ENCODE measurements at regions not wholly inside any gene's neighbourhood (a gene's known extent, or its start where the extent isn't known, plus 50 kb on each side); places are given as distances from the start of the nearest gene placed in this dataset.
"Not testable (repeated sequence)": the region's sequence is repeated elsewhere in the genome, so short reads cannot be mapped to it uniquely, and the experiment has no call there.

- no peak for DNase-seq
Observed at GRCh38 chr6:164051427-164051826, 636.9 kb downstream of the QKI start.

GRCh38 chr6:164049517-164049988 is 635.0 kb downstream of the QKI start:
- no peak for DNase-seq

DNA sequence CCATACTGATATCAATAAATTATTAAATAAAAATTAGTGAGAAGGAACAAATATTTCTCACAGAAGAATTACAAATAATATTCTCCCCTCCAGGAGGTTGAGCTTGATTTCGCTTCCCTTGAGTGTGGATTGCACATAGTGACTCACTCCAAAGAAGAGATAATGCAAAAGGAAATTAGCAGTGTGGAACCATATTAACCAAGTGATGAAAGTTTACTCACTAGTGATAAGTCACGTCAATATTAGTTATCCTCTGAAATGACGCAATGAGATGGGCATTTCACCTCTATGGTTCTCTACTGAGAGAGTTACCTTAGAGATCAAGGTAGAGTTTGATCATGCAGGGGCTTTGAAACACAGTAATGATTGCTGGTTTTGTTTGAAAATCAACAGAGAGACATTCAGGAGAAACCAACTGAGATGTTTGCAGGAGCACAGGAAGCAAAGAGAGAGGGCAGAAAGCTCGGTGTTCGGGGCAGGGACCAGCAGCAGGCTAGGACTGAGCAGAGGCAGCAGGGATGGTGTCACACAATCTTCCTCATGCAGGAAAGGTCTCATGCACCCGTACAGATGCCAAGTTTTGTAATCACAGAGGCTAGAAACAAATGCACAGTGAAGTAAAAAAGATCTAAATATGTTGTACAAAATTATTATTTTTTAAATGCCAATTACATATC is 634.5 kb downstream of the QKI start:
- no peak for DNase-seq

DNA sequence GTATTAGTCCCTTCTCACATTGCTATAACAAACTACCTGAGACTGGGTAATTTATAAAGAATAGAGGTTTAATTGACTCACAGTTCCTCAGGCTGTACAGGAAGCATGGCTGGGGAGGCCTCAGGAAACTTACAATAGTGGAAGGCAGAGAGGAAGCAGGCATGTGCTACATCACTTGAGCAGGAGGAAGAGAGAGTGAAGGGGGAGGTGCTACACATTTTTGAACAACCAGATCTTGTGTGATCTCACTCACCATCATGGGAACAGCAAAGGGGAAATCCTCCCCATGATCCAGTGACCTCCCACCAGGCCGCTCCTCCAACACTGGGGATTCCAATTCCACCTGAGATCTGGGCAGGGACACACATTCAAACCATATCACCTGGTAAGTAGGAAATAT is 630.6 kb downstream of the QKI start:
- DNase-seq: no peak

DNA sequence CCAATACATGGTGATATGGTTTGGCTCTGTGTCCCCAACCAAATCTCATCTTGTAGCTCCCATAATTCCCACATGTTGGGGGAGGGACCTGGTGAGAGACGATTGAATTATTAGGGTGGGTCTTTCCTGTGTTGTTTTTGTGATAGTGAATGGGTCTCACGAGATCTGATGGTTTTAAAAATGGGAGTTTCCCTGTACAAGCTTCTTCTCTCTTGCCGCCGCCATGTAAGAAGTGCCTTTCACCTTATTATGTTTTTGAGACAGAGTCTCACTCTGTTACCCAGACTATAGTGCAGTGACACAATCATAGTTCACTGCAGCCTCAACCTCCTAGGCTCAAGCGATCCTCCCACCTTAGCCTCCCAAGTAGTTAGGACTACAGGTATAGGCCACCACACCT is 629.1 kb downstream of the QKI start:
- not testable (repeated sequence) for DNase-seq

DNA sequence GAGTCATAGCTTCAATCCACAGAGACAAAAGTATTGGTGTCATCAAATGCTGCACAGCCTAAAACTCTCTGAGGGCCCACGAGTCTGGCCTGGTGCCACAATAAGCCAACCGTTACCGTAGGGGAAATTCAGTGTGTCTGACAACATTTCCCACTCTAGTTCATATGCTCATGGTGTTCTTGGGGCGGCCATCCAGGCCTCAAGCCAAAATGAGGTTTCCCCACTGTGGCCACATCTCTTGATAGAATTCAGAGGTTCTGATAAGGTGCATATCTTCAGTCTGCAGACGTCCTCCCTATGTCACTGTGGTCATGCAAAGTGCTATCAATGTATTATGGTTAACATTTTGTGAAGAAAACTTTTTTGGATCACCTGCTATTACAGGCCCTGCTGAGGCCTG is 627.7 kb downstream of the QKI start:
- DNase-seq: no peak

GRCh38 chr6:164040994-164041393 is 626.5 kb downstream of the QKI start:
- DNase-seq: no peak

- peak; percentile 59 for DNase-seq
Observed at GRCh38 chr6:164039954-164040375, 625.4 kb downstream of the QKI start.

- no peak for DNase-seq
Observed at GRCh38 chr6:164037171-164037870, 622.8 kb downstream of the QKI start.

DNA sequence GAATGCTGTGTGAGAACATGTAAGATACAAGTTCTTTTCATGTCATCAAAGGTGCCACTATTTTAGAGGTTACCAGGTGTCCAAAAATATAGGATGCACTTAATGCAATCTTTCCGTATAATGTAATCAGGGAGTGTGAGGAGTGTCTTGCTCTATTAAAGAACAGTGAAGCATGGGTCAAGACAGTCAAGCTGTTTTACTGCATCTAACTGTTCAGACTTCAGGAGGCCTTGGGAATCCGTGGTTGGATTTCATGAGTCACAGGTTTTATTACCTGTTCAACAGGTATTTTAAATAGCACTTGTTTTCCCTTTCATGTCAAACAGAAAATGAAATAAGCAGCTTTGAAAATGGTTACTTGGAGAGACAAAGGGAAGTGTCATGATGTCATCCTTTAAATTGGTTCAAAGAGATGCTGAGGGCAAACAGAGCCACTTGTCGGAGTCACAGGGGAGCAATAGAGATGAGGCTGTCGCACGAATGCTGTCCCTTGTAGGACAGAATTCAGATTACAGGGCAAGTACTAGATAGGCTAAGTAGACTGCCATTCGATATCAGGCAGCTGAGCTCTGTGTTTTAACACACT is 621.5 kb downstream of the QKI start:
- no peak for DNase-seq

DNA sequence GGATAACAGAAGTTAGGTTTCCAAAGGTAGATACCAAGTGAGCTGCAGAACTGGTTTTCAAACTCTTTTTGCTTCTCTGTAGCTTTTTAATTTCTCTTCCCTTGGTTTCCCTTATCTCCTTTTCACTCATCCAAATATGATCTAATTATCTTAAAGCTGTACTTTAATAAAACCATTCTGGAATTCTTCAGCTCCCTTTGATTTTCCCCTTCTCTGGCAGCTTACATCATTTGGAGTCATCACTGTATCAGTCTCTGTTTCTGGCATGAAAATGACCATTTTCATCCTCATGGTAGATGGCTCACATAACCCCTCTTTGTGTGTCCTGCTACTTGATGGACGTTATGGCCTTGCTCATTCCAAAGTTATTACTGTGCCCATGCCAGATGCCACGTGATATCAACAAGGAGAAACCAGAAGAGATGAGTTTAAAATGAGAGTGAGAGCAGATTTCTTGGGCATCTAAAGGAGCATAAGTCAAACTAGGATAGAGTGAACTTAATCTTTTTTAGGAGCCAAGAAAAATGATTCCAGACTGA is 620.2 kb downstream of the QKI start:
- DNase-seq: no peak

DNA sequence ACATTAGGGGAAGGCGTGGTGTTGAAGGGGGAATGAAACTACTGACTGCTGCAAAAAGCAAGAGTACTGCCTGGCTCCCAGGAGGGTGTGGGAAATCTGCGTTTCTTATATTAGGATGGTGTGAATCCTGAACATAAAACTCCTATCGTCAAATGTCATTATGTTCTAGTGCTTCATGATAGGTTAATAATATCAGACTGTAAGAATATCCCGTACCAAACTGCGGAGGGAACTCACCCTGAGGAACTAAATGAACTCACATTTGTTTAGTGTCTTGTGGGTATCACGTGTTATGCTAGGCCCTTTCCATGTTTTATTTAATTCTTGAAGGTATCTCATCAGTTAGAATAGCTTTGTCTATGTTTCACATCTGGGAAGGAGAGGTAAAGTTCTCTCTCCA is 610.7 kb downstream of the QKI start:
- DNase-seq: no peak

DNA sequence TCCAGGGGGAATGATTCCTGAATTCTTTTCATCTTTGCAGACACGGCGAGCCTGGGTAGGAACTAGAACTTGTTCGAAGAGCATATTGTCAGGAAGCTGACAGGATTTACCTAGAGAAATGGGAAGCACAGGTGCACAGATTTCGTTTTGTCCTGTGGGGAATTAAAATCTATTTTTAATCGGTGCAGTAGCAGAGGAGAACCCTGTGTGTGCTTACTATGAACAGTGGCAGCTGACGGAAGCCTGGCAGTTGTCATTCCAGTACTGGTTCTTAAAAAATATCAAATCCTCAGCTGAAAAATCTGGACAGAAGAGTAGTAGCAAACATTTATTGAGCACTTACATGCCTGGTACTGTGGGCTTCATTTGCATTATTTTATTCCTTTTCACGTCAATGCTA is 609.0 kb downstream of the QKI start:
- DNase-seq: no peak

GRCh38 chr6:164022632-164023031 is 608.1 kb downstream of the QKI start:
- no peak for DNase-seq

GRCh38 chr6:164021589-164022250 is 607.2 kb downstream of the QKI start:
- no peak for DNase-seq

DNA sequence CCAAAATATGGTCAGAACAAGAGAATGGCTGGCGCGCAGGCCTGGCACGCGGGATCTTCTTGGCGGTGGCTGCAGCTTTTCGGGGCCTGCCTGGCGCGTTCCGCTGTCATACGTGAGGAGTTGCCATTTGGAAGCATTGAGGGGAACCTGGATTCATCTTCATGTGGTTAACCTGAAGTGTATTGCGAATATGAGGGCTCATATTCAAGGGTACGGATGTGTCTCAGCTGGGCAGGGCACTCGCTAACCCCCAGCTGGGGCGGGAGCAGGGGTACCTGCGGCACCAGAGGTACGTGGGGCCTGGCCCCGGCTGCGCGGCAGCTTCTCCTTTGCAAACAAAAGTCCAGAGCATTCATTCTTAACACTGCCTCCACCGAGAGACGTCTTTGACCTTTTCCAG is 605.6 kb downstream of the QKI start:
- no peak for DNase-seq

GRCh38 chr6:164018133-164018532 is 603.6 kb downstream of the QKI start:
- DNase-seq: no peak

DNA sequence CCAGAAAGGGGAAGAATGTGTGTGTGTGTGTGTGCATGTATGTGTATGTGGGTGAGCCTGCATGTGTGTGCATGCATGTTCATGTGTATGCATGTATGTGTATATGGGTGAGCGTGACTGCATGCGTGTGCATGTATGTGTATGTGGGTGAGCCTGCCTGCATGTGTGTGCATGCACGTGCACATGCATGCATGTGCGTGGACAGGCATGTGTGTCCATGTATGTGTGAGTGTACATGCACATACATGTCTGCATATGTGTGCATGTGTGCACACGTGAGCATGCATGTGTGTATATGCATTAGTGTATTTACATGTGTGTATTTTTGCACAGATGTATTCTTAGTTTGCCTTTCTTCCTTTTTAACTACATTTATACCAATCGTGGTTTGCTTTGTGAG is 601.5 kb downstream of the QKI start:
- no peak for DNase-seq

- DNase-seq: no peak
Observed at GRCh38 chr6:164015088-164015484, 600.6 kb downstream of the QKI start.

- no peak for DNase-seq
Observed at GRCh38 chr6:164014346-164015087, 600.0 kb downstream of the QKI start.

GRCh38 chr6:164013480-164014208 is 599.1 kb downstream of the QKI start:
- DNase-seq: no peak

GRCh38 chr6:164011321-164011720 is 596.8 kb downstream of the QKI start:
- no peak for DNase-seq

Measured in central memory CD4-positive, alpha-beta T cell (primary cell).